IPS-20b (cell line): ENCODE measurements at regions not wholly inside any gene's neighbourhood (a gene's known extent, or its start where the extent isn't known, plus 50 kb on each side); places are given as distances from the start of the nearest gene placed in this dataset.
"Not testable (repeated sequence)": the region's sequence is repeated elsewhere in the genome, so short reads cannot be mapped to it uniquely, and the experiment has no call there.

Experiments used
- H3K27ac ChIP-seq: one replicate; pipeline ENCODE4 v1.5.1; 2013; ENCODE audit warnings: low read length
- H3K27me3 ChIP-seq: 2 replicates; pipeline ENCODE4 v1.6.1; 2013; ENCODE audit warnings: mild to moderate bottlenecking, low read length, inconsistent platforms; ENCODE audit not compliant: insufficient read depth
- H3K36me3 ChIP-seq: 2 replicates; pipeline ENCODE4 v1.6.1; 2013; ENCODE audit warnings: low read depth, mild to moderate bottlenecking, inconsistent platforms, low read length, moderate library complexity; ENCODE audit not compliant: insufficient read depth
- H3K4me1 ChIP-seq: 2 replicates; pipeline ENCODE4 v1.6.1; 2013; ENCODE audit warnings: mild to moderate bottlenecking, control low read depth, inconsistent platforms, low read length, moderate library complexity; ENCODE audit not compliant: insufficient read depth
- H3K4me3 ChIP-seq: 2 replicates; pipeline ENCODE4 v1.5.1; 2013; ENCODE audit warnings: mild to moderate bottlenecking, low read length, inconsistent platforms
- H3K9ac ChIP-seq: 2 replicates; pipeline ENCODE4 v1.6.1; 2013; ENCODE audit warnings: low read depth, mild to moderate bottlenecking, inconsistent platforms, low read length, moderate library complexity
- H3K9me3 ChIP-seq: 2 replicates; pipeline ENCODE4 v1.6.1; 2013; ENCODE audit warnings: mild to moderate bottlenecking, low read depth, low read length, inconsistent platforms; ENCODE audit not compliant: insufficient read depth

GRCh38 chr7:98755138-98755898 lies 114.5 kb downstream of the TMEM130 start:
- Histone ChIP-seq H3K27ac (no peak overlapping the region), H3K36me3 (no peaks in the 10 kb centered on the region), H3K9ac (no peak overlapping the region), H3K4me1 (no peaks in the 10 kb centered on the region), H3K9me3 (no peaks in the 10 kb centered on the region), H3K4me3 (no peak overlapping the region), H3K27me3 (no peaks in the 10 kb centered on the region)

GRCh38 chr7:98758157-98758556 lies 111.7 kb downstream of the TMEM130 start:
- no peaks in the 10 kb centered on the region for H3K27me3 ChIP-seq
- no peaks in the 10 kb centered on the region for H3K9me3 ChIP-seq
- no peak overlapping the region for H3K9ac ChIP-seq
- no peak overlapping the region for H3K4me3 ChIP-seq
- no peak overlapping the region for H3K27ac ChIP-seq
- no peaks in the 10 kb centered on the region for H3K4me1 ChIP-seq
- no peaks in the 10 kb centered on the region for H3K36me3 ChIP-seq

DNA sequence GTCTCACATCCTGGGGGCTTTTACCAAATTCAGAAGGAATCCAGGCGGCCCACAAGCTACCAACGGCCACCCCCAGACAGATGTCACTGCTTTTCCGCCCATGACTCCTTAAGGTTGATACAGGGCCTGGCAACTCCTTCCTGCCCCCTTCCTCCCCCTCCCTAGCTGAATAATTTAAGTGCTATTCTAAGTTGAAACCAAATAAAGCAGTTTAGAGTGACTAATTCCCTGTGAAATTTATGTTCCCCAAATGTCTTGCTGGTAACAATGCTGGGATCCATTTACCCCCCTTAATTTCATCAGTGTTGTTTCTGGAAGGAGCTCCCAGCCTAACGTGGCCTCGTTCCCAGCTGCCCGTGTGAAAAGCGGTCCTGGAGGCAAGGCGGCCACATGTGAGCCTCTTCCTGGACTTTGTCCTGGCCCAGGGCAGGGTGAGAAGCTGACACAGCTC lies 109.6 kb downstream of the TMEM130 start:
- no peaks in the 10 kb centered on the region for H3K9me3 ChIP-seq
- no peaks in the 10 kb centered on the region for H3K27me3 ChIP-seq
- no peak overlapping the region for H3K27ac ChIP-seq
- H3K9ac ChIP-seq, result no peak overlapping the region
- no peak overlapping the region for H3K4me3 ChIP-seq
- H3K36me3 ChIP-seq, result no peaks in the 10 kb centered on the region
- no peaks in the 10 kb centered on the region for H3K4me1 ChIP-seq

- Histone ChIP-seq H3K4me3 (no peak overlapping the region), H3K27ac (no peak overlapping the region), H3K4me1 (no peaks in the 10 kb centered on the region), H3K36me3 (no peaks in the 10 kb centered on the region), H3K9me3 (no peaks in the 10 kb centered on the region), H3K9ac (no peak overlapping the region), H3K27me3 (no peaks in the 10 kb centered on the region)
These were observed 108.6 kb downstream of the TMEM130 start for GRCh38 chr7:98761225-98761624.

DNA sequence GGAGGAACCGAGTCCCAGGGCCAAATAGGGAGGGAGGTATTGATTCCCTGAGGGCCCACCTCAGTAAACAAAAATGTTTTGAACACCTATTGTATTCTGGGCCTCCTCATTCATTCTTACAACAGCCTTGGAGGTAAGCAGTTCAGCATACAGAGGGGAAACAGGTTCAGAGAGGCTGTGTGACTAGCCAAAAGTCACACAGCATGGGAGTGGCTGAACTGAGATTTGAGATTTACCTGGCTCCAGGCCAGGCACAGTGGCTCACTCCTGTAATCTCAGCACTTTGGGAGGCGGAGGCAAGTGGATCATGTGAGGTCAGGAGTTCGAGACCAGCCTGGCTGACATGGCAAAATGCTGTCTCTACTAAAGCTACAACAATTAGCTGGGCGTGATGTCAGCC lies 107.2 kb downstream of the TMEM130 start:
- H3K9ac ChIP-seq, result no peak overlapping the region
- no peaks in the 10 kb centered on the region for H3K4me1 ChIP-seq
- no peaks in the 10 kb centered on the region for H3K27me3 ChIP-seq
- no peaks in the 10 kb centered on the region for H3K36me3 ChIP-seq
- H3K9me3 ChIP-seq, result no peaks in the 10 kb centered on the region
- H3K4me3 ChIP-seq, result no peak overlapping the region
- no peak overlapping the region for H3K27ac ChIP-seq

- H3K4me3 ChIP-seq, result no peak overlapping the region
- H3K9me3 ChIP-seq, result no peaks in the 10 kb centered on the region
- H3K36me3 ChIP-seq, result no peaks in the 10 kb centered on the region
- no peaks in the 10 kb centered on the region for H3K27me3 ChIP-seq
- H3K9ac ChIP-seq, result no peak overlapping the region
- H3K4me1 ChIP-seq, result no peaks in the 10 kb centered on the region
- H3K27ac ChIP-seq, result no peak overlapping the region
These were observed 106.4 kb downstream of the TMEM130 start for GRCh38 chr7:98763441-98763840.

DNA sequence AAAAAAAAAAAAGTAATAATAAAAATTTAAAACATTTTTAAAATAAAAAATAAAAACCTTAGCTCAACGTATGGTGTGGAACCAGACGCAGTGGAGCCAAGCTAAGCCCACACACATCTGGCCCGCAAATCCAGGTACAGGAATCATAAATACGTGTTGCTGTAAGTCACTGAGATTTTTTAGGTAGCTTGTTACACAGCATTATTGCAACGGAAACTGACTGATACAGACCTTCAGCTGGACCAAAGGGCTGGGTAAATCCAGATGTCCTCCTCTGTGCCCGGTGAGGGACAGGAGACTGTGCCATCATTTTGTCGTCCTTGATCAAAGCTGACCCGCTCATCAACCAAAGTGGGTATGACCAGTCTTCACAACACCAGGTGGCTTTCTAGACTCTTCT lies 104.9 kb downstream of the TMEM130 start:
- H3K9me3 ChIP-seq, result no peaks in the 10 kb centered on the region
- no peaks in the 10 kb centered on the region for H3K4me1 ChIP-seq
- no peaks in the 10 kb centered on the region for H3K27me3 ChIP-seq
- no peaks in the 10 kb centered on the region for H3K36me3 ChIP-seq
- H3K9ac ChIP-seq, result no peak overlapping the region
- H3K4me3 ChIP-seq, result no peak overlapping the region
- H3K27ac ChIP-seq, result no peak overlapping the region

- H3K4me1 ChIP-seq, H3K27ac ChIP-seq, H3K9me3 ChIP-seq, H3K4me3 ChIP-seq, H3K36me3 ChIP-seq, H3K9ac ChIP-seq: not testable (repeated sequence)
- peaks cover 12% of the 10 kb centered on the region for H3K27me3 ChIP-seq
These were observed 99.7 kb downstream of the TMEM130 start for GRCh38 chr7:98770085-98770484.

DNA sequence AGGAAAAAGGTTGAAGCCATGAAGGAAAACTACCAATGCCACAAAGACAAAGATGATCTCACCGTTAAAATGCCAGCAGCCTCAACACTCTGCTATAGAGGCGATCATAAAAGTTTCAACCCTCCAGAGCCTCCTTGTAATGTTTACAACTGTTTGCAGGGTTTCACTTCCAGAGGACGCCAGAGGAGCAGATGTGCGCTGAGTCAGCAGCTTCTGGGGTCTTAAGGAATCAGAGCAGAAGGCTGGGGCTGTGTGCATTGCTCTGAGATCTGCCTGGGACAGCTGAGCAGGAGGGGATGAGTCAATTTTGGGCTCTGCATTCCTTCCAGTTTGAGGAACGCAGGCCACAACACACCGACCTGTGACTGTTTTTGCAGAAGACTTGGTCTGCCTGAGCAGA lies 98.3 kb downstream of the TMEM130 start:
- Histone ChIP-seq H3K36me3 (no peaks in the 10 kb centered on the region), H3K9ac (no peak overlapping the region), H3K27me3 (peaks cover 12% of the 10 kb centered on the region), H3K9me3 (no peaks in the 10 kb centered on the region), H3K4me1 (peaks cover 10% of the 10 kb centered on the region; the same call in 1 of the 2 replicates), H3K4me3 (peak overlapping the region; percentile 49; the same call in 1 of the 2 replicates), H3K27ac (no peak overlapping the region)

DNA sequence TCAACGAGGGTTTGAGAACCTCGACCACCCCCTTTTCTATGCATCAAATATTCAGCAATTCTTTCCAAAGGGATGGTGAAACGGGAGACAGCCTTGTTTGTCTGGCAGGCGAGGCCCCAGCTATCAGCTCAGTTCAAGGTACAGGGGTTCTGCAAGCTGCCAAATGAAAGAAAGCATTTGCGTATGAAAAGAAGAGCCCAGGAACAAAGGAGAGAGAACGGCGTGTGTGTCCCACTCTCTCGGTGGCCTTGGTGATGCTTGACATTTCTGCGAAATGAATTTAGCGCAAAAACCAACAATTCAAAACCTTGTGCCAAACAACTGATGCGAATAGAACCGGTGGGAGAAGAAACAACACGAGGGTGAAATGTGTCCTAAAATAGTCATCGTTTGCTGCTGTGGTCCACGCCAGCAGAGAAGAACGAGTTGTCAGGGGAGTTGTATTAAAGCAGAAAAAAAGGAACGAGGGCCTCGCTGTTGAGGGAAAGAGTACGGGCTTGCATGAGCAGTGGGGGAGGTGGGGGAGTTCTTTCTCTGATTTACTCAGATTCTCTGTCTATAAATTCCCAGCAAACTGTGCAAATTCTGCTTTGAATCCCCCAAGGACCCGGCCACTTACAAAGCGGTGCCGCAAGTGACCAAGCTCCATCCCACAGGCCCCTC lies 97.7 kb downstream of the TMEM130 start:
- H3K27ac ChIP-seq, result no peak overlapping the region
- peaks cover 10% of the 10 kb centered on the region; the same call in 1 of the 2 replicates for H3K4me1 ChIP-seq
- peaks cover 12% of the 10 kb centered on the region for H3K27me3 ChIP-seq
- peak overlapping the region; percentile 49; the same call in 1 of the 2 replicates for H3K4me3 ChIP-seq
- H3K9ac ChIP-seq, result no peak overlapping the region
- H3K9me3 ChIP-seq, result no peaks in the 10 kb centered on the region
- H3K36me3 ChIP-seq, result no peaks in the 10 kb centered on the region

DNA sequence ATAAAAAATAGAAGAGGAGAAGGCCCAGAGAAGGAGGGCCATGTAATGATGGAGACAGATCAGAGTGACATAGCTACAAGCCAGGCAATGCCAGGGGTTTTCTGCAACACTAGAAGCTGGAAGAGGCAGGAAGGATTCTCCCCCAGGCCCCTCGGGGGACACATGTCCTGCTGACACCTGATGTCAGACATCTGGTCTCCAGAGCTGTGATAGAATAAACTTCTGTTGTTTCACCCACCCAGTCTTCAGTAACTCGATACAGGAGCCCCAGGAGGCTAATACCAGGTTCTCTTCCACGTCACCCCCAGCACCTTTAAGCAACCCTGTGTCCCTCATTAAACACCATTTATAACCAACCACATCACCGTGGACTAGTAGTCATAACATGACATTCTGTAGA lies 94.9 kb downstream of the TMEM130 start:
- Histone ChIP-seq H3K36me3 (no peaks in the 10 kb centered on the region), H3K9ac (no peak overlapping the region), H3K4me1 (peaks cover 10% of the 10 kb centered on the region; the same call in 1 of the 2 replicates), H3K27me3 (peaks cover 12% of the 10 kb centered on the region), H3K27ac (no peak overlapping the region), H3K4me3 (no peak overlapping the region), H3K9me3 (no peaks in the 10 kb centered on the region)

DNA sequence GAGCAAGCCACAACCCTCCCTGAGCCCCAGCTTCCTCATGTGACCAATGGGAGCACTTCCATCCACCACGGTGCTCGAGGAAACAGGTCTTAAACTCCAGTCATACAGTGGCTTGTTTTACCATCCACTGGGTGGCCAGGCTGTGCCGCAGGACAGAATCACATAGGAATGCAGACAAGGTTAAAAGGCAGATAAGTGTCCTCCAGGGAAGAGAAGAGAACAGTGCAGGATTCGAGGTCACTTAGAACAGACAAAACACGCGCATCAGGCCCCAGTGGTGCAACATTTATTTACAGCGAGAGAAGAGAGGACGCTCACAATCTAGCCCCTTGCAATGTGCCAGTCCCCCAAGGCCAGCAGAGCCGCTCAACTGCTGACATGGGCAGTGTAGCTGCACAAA lies 92.8 kb downstream of the TMEM130 start:
- Histone ChIP-seq H3K9me3 (no peaks in the 10 kb centered on the region; the same call in 1 of the 2 replicates), H3K36me3 (no peaks in the 10 kb centered on the region), H3K9ac (no peak overlapping the region), H3K4me1 (peaks cover 9% of the 10 kb centered on the region; the same call in 1 of the 2 replicates), H3K4me3 (no peak overlapping the region), H3K27me3 (peaks cover 10% of the 10 kb centered on the region), H3K27ac (no peak overlapping the region)
